SK-N-SH (cell line): ENCODE measurements at regions not wholly inside any gene's neighbourhood (a gene's known extent, or its start where the extent isn't known, plus 50 kb on each side); places are given as distances from the start of the nearest gene placed in this dataset.

Source experiments
- CTCF ChIA-PET: fragments of 300-600, 350-600 bp; formaldehyde crosslinking; extraction: SDS; loops from one replicate; lab custom pipeline; 2021; lab: Yijun Ruan, JAX
- POLR2A ChIA-PET: fragments of 350-600 bp; sonication (Branson Sonifier 250); formaldehyde crosslinking; extraction: SDS; loops from one replicate; lab custom pipeline; 2020; ENCODE audit warnings: antibody characterized with exemption, inconsistent platforms; lab: Yijun Ruan, JAX
- DNase-seq: peaks from one replicate; pipeline ENCODE4 v3.0.0; 2012
- H2AFZ ChIP-seq: fragments of 200-600 bp; sonication (generic); 2 replicates; pipeline ENCODE4 v1.8.1; 2016; ENCODE audit warnings: antibody characterized with exemption, mild to moderate bottlenecking, low read depth
- H3F3A ChIP-seq: fragments of 200-600 bp; sonication (generic); replicated peaks from 2 replicates; pipeline ENCODE3; 2016; ENCODE audit warnings: antibody characterized with exemption, mild to moderate bottlenecking; ENCODE audit not compliant: insufficient read depth
- H3K27ac ChIP-seq, 2 experiments: fragments of 200-500 bp in 1 of 2; fragments of 200-600 bp in 1 of 2; sonication (Bioruptor generic) in 1 of 2; sonication (generic), shearing (Covaris generic) in 1 of 2; 2 replicates each; pipeline versions ENCODE4 v1.5.1 to v1.6.1; 2014 to 2016; ENCODE audit warnings: low read depth in 2 of 2, inconsistent platforms in 1 of 2, low read length in 1 of 2, mild to moderate bottlenecking in 1 of 2, mixed read lengths in 1 of 2
- H3K27me3 ChIP-seq: fragments of 200-600 bp; sonication (generic), shearing (Covaris generic); 2 replicates; pipeline ENCODE4 v1.6.1; 2016; ENCODE audit warnings: mixed run types; ENCODE audit not compliant: insufficient read depth
- H3K36me3 ChIP-seq, 2 experiments: fragments of 200-500 bp in 1 of 2; fragments of 200-600 bp in 1 of 2; sonication (Bioruptor generic) in 1 of 2; sonication (generic) in 1 of 2; replicated peaks in 1 of 2; 2 replicates each; pipeline versions ENCODE3 to v1.5.1; 2014 to 2016; ENCODE audit warnings: low read length in 1 of 2, mild to moderate bottlenecking in 1 of 2; ENCODE audit not compliant: insufficient read depth in 2 of 2, control insufficient read depth in 1 of 2
- H3K4me1 ChIP-seq, 2 experiments: fragments of 200-500 bp in 1 of 2; fragments of 200-600 bp in 1 of 2; sonication (Bioruptor generic) in 1 of 2; sonication (generic), shearing (Covaris generic) in 1 of 2; 2 replicates each; pipeline versions ENCODE4 v1.5.1 to v1.6.1; 2014 to 2016; ENCODE audit warnings: low read depth in 1 of 2, low read length in 1 of 2, mixed run types in 1 of 2; ENCODE audit not compliant: insufficient read depth in 2 of 2, control insufficient read depth in 1 of 2
- H3K4me2 ChIP-seq: fragments of 200-600 bp; sonication (generic), shearing (Covaris generic); 2 replicates; pipeline ENCODE4 v1.6.1; 2017; ENCODE audit warnings: mixed run types
- H3K4me3 ChIP-seq, 2 experiments: fragments of 200-500 bp in 1 of 2; fragments of 200-600 bp in 1 of 2; sonication (Bioruptor generic) in 1 of 2; sonication (generic), shearing (Covaris generic) in 1 of 2; 2 replicates each; pipeline versions ENCODE4 v1.5.1 to v1.8.1; 2014 to 2016; ENCODE audit warnings: low read depth in 2 of 2, inconsistent platforms in 1 of 2, low read length in 1 of 2, mild to moderate bottlenecking in 1 of 2, mixed read lengths in 1 of 2, moderate library complexity in 1 of 2
- H3K79me2 ChIP-seq: fragments of 200-600 bp; sonication (generic); 2 replicates; pipeline ENCODE4 v1.8.1; 2017; ENCODE audit warnings: mild to moderate bottlenecking; ENCODE audit not compliant: insufficient read depth
- H3K9ac ChIP-seq: fragments of 200-600 bp; sonication (generic); 2 replicates; pipeline ENCODE4 v1.6.1; 2017; ENCODE audit warnings: mixed run types
- H3K9me2 ChIP-seq: fragments of 200-600 bp; sonication (generic); 2 replicates; pipeline ENCODE4 v1.6.1; 2017; ENCODE audit warnings: mixed run types
- H3K9me3 ChIP-seq: fragments of 200-600 bp; sonication (generic); 2 replicates; pipeline ENCODE4 v1.6.1; 2017; ENCODE audit warnings: mixed run types, mild to moderate bottlenecking, moderate library complexity
- H4K20me1 ChIP-seq: fragments of 200-600 bp; sonication (generic); 2 replicates; pipeline ENCODE4 v1.6.1; 2017; ENCODE audit warnings: mild to moderate bottlenecking, mixed run types; ENCODE audit not compliant: insufficient read depth
- EP300 ChIP-seq, 2 experiments: IDR thresholded peaks; 2 replicates each; pipeline versions ENCODE4 v1.4.0 to v1.6.1; 2012; ENCODE audit warnings: borderline replicate concordance in 1 of 2, low read depth in 1 of 2, low read length in 1 of 2
- FOXJ3 ChIP-seq: sonication (generic); formaldehyde crosslinking; IDR thresholded peaks from 2 replicates; pipeline ENCODE4 v1.5.1; 2020; ENCODE audit warnings: mild to moderate bottlenecking, missing genetic modification reagents
- FOXM1 ChIP-seq: IDR thresholded peaks from 2 replicates; pipeline ENCODE4 v1.4.0; 2012; ENCODE audit warnings: low read depth, mild to moderate bottlenecking
- JUND ChIP-seq: IDR thresholded peaks from 2 replicates; pipeline ENCODE4 v1.4.0; 2012
- MEF2A ChIP-seq: IDR thresholded peaks from 2 replicates; pipeline ENCODE4 v1.4.0; 2012; ENCODE audit warnings: low read depth, borderline replicate concordance
- MXI1 ChIP-seq: IDR thresholded peaks from 2 replicates; pipeline ENCODE4 v1.6.1; 2012; ENCODE audit warnings: mild to moderate bottlenecking, low read depth, low read length, improper control_type of control experiment
- NRF1 ChIP-seq: IDR thresholded peaks from 2 replicates; pipeline ENCODE4 v1.6.1; 2012; ENCODE audit warnings: low read depth, mild to moderate bottlenecking, low read length
- POLR2AphosphoS5 ChIP-seq: IDR thresholded peaks from 2 replicates; pipeline ENCODE4 v1.6.1; 2012; ENCODE audit warnings: low read depth, low read length
- RFX5 ChIP-seq: IDR thresholded peaks from 2 replicates; pipeline ENCODE4 v1.6.1; 2012; ENCODE audit warnings: mild to moderate bottlenecking, improper control_type of control experiment, low read length
- RXRA ChIP-seq: IDR thresholded peaks from 2 replicates; pipeline ENCODE4 v1.4.0; 2012; ENCODE audit warnings: low read depth, mild to moderate bottlenecking, borderline replicate concordance
- TAF1 ChIP-seq: IDR thresholded peaks from 2 replicates; pipeline ENCODE4 v1.6.1; 2012; ENCODE audit warnings: low read depth, mild to moderate bottlenecking, low read length, moderate library complexity, borderline replicate concordance
- YY1 ChIP-seq: IDR thresholded peaks from 2 replicates; pipeline ENCODE4 v1.4.0; 2012; ENCODE audit warnings: low read depth, mild to moderate bottlenecking
- ZBTB33 ChIP-seq: IDR thresholded peaks from 2 replicates; pipeline ENCODE4 v1.4.0; 2012; ENCODE audit warnings: low read depth, borderline replicate concordance
- WGBS: methylation state at CpG from one replicate; pipeline ENCODE4 v1.1.6; 2017; ENCODE audit warnings: low lambda C conversion rate; 5-methylcytosine and 5-hydroxymethylcytosine counted together
- TF ChIP-seq, protein P1 (sequence below): IDR thresholded peaks from 2 replicates; pipeline ENCODE4 v1.4.0; 2012; ENCODE audit warnings: low read depth
- TF ChIP-seq, protein P2 (sequence below): IDR thresholded peaks from 2 replicates; pipeline ENCODE4 v1.6.1; 2012; ENCODE audit warnings: mild to moderate bottlenecking, low read depth, low read length, moderate library complexity

DNA sequence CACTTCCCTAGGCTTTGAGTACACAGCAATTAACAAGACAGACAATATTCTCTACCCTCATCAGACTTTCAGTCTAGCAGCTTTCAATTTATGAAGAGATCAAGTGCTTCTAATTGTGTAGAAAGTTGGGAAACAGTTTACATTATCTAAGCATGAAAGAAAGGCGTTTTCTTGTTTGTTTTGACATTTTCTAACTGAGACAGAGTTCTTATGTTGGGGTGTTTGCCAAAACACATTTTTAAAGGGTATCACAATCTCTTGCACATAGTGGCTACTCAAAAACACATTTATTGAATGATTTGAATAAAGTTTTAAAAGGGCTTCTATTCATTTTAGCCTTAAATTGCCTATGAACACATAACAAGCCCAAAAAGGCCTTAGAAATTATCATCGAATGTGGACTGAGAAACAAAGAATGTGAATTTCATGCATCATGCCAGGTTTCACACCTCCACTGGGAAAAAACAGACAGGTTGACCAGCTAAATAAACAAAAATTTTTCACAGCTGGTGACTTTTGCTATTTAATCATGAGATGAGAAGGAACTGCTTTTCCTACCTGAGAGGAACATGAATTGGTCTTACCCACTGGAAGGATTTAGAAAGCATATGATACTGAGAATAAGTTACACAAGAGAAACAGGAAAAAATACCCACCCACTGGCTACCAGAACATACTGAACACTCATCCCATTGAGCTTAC, 394.5 kb upstream of the PKN2 start:
- TF ChIP-seq, protein P1, sequence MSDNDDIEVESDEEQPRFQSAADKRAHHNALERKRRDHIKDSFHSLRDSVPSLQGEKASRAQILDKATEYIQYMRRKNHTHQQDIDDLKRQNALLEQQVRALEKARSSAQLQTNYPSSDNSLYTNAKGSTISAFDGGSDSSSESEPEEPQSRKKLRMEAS = no peak
- TF ChIP-seq MEF2A = no peak
- Histone ChIP-seq H3K27me3 (no peaks in the 10 kb centered on the region), H3K9me2 (no peaks in the 10 kb centered on the region), H3K36me3 (no peaks in the 10 kb centered on the region), H3K4me2 (no peak overlapping the region), H3K4me1 (no peaks in the 10 kb centered on the region), H3F3A (no peaks in the 10 kb centered on the region), H3K4me3 (no peak overlapping the region), H3K79me2 (no peaks in the 10 kb centered on the region), H3K27ac (no peak overlapping the region), H3K9ac (no peak overlapping the region), H3K9me3 (no peaks in the 10 kb centered on the region), H4K20me1 (no peaks in the 10 kb centered on the region), H2AFZ (no peak overlapping the region)
- DNase-seq = no peak
- ChIA-PET CTCF (no interaction called here), POLR2A (no interaction called here)
- WGBS = 12% methylated on average over 2 of the region's 2 CpGs

DNA sequence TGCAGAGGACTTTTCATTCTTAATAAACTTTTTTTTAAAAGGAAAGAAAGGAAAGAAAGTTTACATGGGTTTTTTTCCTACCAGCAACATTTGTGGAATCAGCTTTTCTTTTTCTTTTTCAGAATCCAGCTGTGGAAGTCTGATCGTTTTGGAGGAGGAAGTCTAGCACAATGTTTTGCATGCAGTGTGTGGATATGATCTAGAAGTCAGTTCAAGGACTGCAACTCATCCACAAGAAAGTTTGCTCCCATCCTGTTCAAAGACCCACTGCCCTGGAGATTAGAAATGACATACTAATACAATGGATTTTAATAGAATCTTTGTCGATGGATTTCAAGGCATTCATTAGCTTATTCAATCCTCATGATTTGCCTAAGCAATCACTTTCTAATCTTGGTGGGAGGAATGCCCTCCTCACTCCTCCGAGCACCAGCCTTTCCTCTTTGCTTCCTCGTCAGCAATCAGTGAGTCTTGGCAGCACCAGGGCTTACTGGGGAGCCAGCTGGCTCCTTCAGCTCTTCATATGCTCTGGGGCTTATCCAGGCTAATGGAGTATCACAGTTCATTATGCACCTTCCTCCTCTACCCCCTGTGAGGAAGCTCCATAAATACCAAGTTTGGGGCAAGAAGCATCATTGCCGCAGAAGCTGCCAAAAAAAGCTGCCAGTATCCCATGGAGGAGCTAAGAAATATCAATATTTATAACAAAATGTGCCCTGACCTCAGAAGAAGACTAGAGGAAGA, 392.3 kb upstream of the PKN2 start:
- Histone ChIP-seq H3K9me3 (no peaks in the 10 kb centered on the region), H3K4me2 (no peak overlapping the region), H3K27ac (no peak overlapping the region), H3K27me3 (no peaks in the 10 kb centered on the region), H4K20me1 (no peaks in the 10 kb centered on the region), H2AFZ (no peak overlapping the region), H3K9ac (no peak overlapping the region), H3K4me1 (no peaks in the 10 kb centered on the region), H3K9me2 (no peaks in the 10 kb centered on the region), H3K4me3 (no peak overlapping the region), H3F3A (no peaks in the 10 kb centered on the region), H3K79me2 (no peaks in the 10 kb centered on the region), H3K36me3 (no peaks in the 10 kb centered on the region)
- ChIA-PET POLR2A (no interaction called here), CTCF (no interaction called here)
- no peak for TF ChIP-seq RFX5
- TF ChIP-seq YY1 = no peak
- TF ChIP-seq TAF1 = no peak
- no peak for TF ChIP-seq FOXM1
- no peak for TF ChIP-seq MEF2A
- no peak for TF ChIP-seq JUND
- no peak for TF ChIP-seq POLR2AphosphoS5
- TF ChIP-seq NRF1 = no peak
- DNase-seq = no peak
- 8% methylated on average over 5 of the region's 5 CpGs for WGBS

GRCh38 chr1:88293691-88294190, 390.3 kb upstream of the PKN2 start:
- Histone ChIP-seq H3K9ac (no peak overlapping the region), H3K4me2 (no peak overlapping the region), H3K4me3 (no peak overlapping the region), H3K27me3 (no peaks in the 10 kb centered on the region; the same call in 1 of the 2 replicates), H3K9me3 (no peaks in the 10 kb centered on the region), H3K79me2 (no peaks in the 10 kb centered on the region), H3K4me1 (no peaks in the 10 kb centered on the region), H3K9me2 (0 out of 2 replicates have a peak, but pooled peaks cover 2% of the 10 kb centered on the region), H3F3A (no peaks in the 10 kb centered on the region), H3K36me3 (no peaks in the 10 kb centered on the region), H4K20me1 (no peaks in the 10 kb centered on the region), H3K27ac (no peak overlapping the region), H2AFZ (no peak overlapping the region)
- WGBS = 0% methylated on average over 1 of the region's 1 CpG
- ChIA-PET POLR2A (no interaction called here), CTCF (interaction anchor here (1.1 kb wide), 1 partner anchor 113 kb away, joined by 3 read pairs; no protein-coding TSS in a partner anchor)
- no peak for DNase-seq
- TF ChIP-seq, protein P2, sequence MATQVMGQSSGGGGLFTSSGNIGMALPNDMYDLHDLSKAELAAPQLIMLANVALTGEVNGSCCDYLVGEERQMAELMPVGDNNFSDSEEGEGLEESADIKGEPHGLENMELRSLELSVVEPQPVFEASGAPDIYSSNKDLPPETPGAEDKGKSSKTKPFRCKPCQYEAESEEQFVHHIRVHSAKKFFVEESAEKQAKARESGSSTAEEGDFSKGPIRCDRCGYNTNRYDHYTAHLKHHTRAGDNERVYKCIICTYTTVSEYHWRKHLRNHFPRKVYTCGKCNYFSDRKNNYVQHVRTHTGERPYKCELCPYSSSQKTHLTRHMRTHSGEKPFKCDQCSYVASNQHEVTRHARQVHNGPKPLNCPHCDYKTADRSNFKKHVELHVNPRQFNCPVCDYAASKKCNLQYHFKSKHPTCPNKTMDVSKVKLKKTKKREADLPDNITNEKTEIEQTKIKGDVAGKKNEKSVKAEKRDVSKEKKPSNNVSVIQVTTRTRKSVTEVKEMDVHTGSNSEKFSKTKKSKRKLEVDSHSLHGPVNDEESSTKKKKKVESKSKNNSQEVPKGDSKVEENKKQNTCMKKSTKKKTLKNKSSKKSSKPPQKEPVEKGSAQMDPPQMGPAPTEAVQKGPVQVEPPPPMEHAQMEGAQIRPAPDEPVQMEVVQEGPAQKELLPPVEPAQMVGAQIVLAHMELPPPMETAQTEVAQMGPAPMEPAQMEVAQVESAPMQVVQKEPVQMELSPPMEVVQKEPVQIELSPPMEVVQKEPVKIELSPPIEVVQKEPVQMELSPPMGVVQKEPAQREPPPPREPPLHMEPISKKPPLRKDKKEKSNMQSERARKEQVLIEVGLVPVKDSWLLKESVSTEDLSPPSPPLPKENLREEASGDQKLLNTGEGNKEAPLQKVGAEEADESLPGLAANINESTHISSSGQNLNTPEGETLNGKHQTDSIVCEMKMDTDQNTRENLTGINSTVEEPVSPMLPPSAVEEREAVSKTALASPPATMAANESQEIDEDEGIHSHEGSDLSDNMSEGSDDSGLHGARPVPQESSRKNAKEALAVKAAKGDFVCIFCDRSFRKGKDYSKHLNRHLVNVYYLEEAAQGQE = no peak
- no peak for TF ChIP-seq ZBTB33
- TF ChIP-seq EP300 (IDR thresholded peaks at IDR 0.05; ENCODE audit: borderline replicate concordance in 1 of 2, low read depth in 1 of 2, low read length in 1 of 2) = no peak
- no peak for TF ChIP-seq FOXJ3 (CRISPR knock-in tag)
- TF ChIP-seq POLR2AphosphoS5 = no peak
- no peak for TF ChIP-seq MXI1
- TF ChIP-seq RXRA = no peak
